Stimulated activated CD4-positive, alpha-beta T cell treated with anti-CD3 and anti-CD28 coated beads, Interleukin-12 subunit alpha, Interleukin-12 subunit beta, amount 100 ng/mL, for 4 hours (primary cell): ENCODE measurements at regions not wholly inside any gene's neighbourhood (a gene's known extent, or its start where the extent isn't known, plus 50 kb on each side); places are given as distances from the start of the nearest gene placed in this dataset.

ENCODE experiments used
- DNase-seq: peaks from one replicate; pipeline ENCODE4 v3.0.0-alpha.2; 2020

- DNase-seq = no peak
These were observed 79.8 kb upstream of the ATP8A1 start for GRCh38 chr4:42736527-42737195.

DNA sequence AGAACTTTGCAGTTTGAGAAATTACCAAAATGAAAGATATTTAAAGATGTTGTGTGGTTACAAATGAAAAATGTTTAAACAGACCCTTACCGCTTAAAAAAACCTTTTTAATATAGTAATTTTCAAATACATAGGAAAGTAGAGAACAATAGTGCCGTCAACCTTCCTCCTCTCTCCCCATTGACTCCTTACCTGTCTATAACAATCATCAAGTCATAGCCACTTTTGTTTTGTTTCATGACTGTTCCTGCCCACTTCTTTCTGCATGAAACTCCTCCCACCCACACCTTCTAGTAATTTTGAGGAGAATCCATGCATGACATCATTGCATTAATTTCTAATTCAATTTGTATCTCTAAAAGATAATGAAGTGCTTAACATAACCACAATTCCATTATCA, 76.5 kb upstream of the ATP8A1 start:
- no peak for DNase-seq

DNA sequence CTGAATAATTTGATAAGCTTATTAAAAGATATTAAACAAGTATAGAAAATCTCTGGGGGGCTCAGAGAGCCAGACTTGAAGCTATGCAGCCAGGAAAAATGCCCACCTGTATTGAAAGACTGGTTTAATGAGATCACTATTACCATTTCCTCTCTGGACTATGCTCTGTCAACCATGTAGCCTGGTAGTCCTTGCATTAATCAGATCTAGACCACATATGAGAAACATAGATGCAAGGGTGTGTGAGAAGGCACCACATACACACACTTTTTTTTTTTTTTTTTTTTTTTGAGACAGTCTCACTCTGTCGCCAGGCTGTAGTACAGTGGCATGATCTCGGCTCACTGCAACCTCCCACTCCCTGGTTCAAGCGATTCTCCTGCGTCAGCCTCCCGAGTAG, 75.9 kb upstream of the ATP8A1 start:
- DNase-seq = no peak

GRCh38 chr4:42729505-42730237, 72.8 kb upstream of the ATP8A1 start:
- no peak for DNase-seq

DNA sequence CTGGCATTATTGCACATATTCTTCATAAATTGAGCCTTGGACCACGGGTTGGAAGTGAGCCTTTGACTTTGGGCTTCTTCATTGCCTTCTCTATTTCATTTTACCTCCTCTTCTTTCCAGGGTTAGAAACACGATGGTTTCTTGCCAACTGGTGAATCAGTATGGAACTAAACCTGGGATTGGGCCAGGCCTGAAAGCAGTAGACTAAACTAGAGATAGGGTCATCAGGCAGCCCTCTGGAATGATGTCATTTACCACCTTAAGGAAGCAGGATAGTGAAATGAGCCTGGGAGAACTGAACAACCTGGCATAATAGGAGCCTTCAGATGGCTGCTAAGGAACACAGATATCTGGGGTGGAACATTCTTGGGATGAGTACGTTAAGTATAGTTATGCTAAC, 67.5 kb upstream of the ATP8A1 start:
- DNase-seq = no peak

- DNase-seq = no peak
These were observed 63.6 kb upstream of the ATP8A1 start for GRCh38 chr4:42720533-42720932.

- DNase-seq = no peak
These were observed 62.4 kb upstream of the ATP8A1 start for GRCh38 chr4:42719257-42719656.

- no peak for DNase-seq
These were observed 61.4 kb upstream of the ATP8A1 start for GRCh38 chr4:42718336-42718735.

DNA sequence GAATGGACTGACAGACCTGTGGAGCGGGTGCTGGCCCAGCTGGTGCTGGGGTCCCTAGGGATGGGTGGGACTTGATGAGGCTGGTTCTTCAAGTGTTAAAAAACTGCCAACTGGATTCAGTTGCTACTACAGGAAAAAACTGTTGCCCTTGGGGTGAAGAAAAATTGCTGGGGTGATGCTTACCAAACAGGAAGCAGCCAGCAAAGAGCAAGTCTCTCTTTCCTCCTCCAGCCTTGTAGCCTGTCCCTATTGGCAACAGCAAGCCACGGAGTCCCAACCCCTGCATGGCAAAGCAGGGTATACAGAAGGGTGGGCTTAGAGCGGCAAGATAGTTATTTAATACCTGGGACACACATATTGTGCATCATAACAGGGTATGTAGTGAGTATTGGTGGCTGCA, 60.1 kb upstream of the ATP8A1 start:
- no peak for DNase-seq

GRCh38 chr4:42715807-42716482, 59.0 kb upstream of the ATP8A1 start:
- no peak for DNase-seq

DNA sequence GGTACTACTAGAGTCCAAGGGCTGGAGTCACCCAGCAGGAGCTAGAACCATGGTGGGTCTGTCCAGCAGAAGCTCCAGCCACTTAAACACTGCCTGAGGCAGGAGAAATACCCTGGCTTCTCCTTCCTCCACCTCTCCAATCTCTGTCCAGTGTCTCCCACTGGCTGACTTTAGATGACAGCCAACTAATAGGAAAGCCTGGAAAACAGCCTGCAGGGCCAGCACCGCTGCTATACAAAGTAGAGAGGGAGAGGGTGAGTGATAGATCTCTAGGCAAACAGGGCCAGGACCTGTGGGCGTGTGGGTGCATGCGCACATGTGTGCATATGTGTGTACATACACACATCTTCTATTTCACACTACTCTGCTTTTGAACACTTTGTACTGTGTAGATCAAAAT, 56.5 kb upstream of the ATP8A1 start:
- DNase-seq = no peak

- DNase-seq = no peak
These were observed 55.9 kb upstream of the ATP8A1 start for GRCh38 chr4:42712854-42713253.

DNA sequence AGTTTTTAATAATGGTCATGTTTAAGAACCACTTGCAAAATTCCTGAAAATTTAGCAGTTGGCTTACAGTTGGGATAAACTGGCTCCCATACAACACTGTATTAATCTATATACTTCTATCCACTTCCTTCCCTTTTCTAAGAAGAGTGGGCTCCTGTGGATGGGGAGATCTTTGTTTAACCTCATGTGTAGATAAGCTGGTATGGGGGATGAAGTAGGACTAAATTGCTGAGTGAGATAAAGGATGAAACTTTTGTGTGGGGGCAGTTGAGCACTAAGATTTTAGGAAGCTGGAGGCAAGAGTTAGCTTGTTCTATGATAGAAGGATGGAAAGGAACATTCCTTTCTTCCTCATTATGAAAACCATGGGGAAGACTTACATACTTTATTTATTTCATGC, 54.6 kb upstream of the ATP8A1 start:
- no peak for DNase-seq

DNA sequence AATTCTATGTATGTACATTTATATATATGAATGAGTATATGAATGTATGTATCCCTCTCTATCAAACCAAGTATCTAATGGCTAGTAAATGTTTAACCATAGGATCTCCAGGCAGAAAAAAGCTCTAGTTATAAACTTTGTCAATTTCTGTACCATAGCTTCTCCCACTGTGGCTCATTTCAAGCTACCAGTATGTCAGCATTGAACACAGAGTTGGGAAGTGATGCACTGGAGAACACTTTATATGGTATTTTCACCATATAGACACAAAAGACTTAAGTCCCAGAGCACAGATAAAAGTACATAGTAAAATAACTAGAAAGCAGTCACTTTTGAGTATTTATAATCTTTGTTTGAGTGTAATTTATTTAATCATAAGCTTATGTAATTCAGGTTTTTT, 53.9 kb upstream of the ATP8A1 start:
- DNase-seq = no peak

GRCh38 chr4:42710329-42710728, 53.4 kb upstream of the ATP8A1 start:
- no peak for DNase-seq

- DNase-seq = no peak
These were observed 52.6 kb upstream of the ATP8A1 start for GRCh38 chr4:42709392-42710065.

- no peak for DNase-seq
These were observed 51.7 kb upstream of the ATP8A1 start for GRCh38 chr4:42708625-42709024.
